ENCODE measurements at regions not wholly inside any gene's neighbourhood (a gene's known extent, or its start where the extent isn't known, plus 50 kb on each side); places are given as distances from the start of the nearest gene placed in this dataset.

DNA sequence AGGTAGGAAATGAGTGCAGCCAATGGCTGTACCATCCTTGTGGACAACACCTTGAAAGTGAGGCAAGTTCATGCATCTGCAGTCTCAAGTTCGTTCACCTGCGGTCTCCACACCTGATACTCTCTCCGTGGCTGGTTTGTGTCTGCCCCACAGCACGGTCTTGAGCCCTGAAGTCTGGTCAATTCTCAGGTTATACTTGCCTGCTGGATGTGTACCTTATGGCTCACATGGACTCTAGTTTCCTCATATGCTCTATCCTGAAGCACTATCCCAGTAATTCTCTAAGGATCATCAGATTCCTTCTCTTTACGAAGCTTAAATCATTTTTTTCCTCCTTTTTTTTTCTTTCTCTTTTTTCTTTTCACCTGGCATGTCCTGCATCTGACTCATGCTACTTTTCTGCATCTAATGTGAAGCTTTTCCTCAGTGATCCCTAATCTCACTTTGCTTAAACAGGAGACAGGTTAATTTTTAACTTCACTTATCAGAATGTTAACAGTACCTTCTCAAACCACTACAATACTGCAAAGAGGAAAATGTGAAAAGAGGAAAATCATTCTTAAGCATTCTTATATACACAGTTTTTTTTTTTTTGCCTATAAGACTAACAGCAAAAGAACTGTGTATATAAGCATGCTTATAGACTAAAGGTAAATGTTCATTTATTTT is 511.2 kb downstream of the SOX11 start:
- H3K4me3 ChIP-seq (replicated peaks in 1 of 2; ENCODE audit: low read depth in 1 of 2, low read length in 2 of 2) = no peak overlapping the region
- DNase-seq (ENCODE audit: low read depth, low spot score) (no peak), ATAC-seq (no peak)
- H3K36me3 ChIP-seq (ENCODE audit: control insufficient read depth in 1 of 2, insufficient read depth in 2 of 2, low read length in 2 of 2) = no peaks in the 10 kb centered on the region
- H3K27ac ChIP-seq (ENCODE audit: low read depth, low read length) = no peak overlapping the region
- RAD21 ChIA-PET (ENCODE audit: low non-redundant PET in 1 of 2, low total read pairs in 2 of 2, uncharacterized antibody in 2 of 2, unreplicated experiment in 2 of 2) = no interaction called here
- no peaks in the 10 kb centered on the region for H4K20me1 ChIP-seq (ENCODE audit: insufficient read depth)
- CTCF ChIA-PET = no interaction called here
- H2AFZ ChIP-seq (ENCODE audit: low read depth, low read length, poor library complexity, severe bottlenecking) = no peak overlapping the region
- POLR2A ChIA-PET = no interaction called here
- no peak overlapping the region for H3K9ac ChIP-seq (ENCODE audit: low read length)
- intact Hi-C loops (cut with micrococcal nuclease) = no loop called here
- H3K9me2 ChIP-seq (ENCODE audit: insufficient read depth) = no peaks in the 10 kb centered on the region
- no TSS peak for BruUV-seq (replicated peaks)
- no peak for TF ChIP-seq CTCF (IDR thresholded peaks at IDR 0.05 in 2 of 3, conservative IDR thresholded peaks at IDR 0.05 in 1 of 3; ENCODE audit: borderline replicate concordance in 1 of 3, insufficient read depth in 1 of 3, low read depth in 2 of 3, low read length in 2 of 3)
- no peak for TF ChIP-seq POLR2A (IDR thresholded peaks at IDR 0.05; ENCODE audit: borderline replicate concordance, extremely low read depth, insufficient read depth, insufficient read length)
- no peak for TF ChIP-seq ELF1 (IDR thresholded peaks at IDR 0.05; ENCODE audit: borderline replicate concordance, low read depth)
- TF ChIP-seq POLR2AphosphoS5 (IDR thresholded peaks at IDR 0.05; ENCODE audit: low read depth, low read length) = no peak
- no peak for TF ChIP-seq ATF3 (IDR thresholded peaks at IDR 0.05)
- TF ChIP-seq ZBTB33 (IDR thresholded peaks at IDR 0.05; ENCODE audit: extremely low read depth, insufficient replicate concordance, low read length) = no peak
- no peak for TF ChIP-seq RAD21 (IDR thresholded peaks at IDR 0.05; ENCODE audit: low read depth)
- no peak for TF ChIP-seq CBX3 (IDR thresholded peaks at IDR 0.05; ENCODE audit: low read depth)
- peaks cover 3 to 22% of the 10 kb centered on the region in 2 experiments; a peak in 2 of 4 replicates for H3K9me3 ChIP-seq (ENCODE audit: control insufficient read depth in 1 of 2, insufficient read depth in 1 of 2, low read depth in 1 of 2, low read length in 2 of 2)
- H3K4me1 ChIP-seq (ENCODE audit: control insufficient read depth in 1 of 2, insufficient read depth in 2 of 2, low read length in 2 of 2) = no peaks in the 10 kb centered on the region
- no peaks in the 10 kb centered on the region for H3K27me3 ChIP-seq (ENCODE audit: insufficient read depth, low read length)
- H3K79me2 ChIP-seq (ENCODE audit: insufficient read depth, low read length) = no peaks in the 10 kb centered on the region
- H3K4me2 ChIP-seq (ENCODE audit: low read length) = no peak overlapping the region

Data from HCT116 (cell line).